ENCODE measurements at regions not wholly inside any gene's neighbourhood (a gene's known extent, or its start where the extent isn't known, plus 50 kb on each side); places are given as distances from the start of the nearest gene placed in this dataset.

GRCh38 chr1:82386365-82387011 is 585.8 kb downstream of the ADGRL2 start:
- TF ChIP-seq POLR2A (IDR thresholded peaks at IDR 0.05; ENCODE audit: low read depth, low read length) (no peak), POLR2AphosphoS5 (IDR thresholded peaks at IDR 0.05; ENCODE audit: low read depth, low read length) (no peak)
